DND-41 (cell line): ENCODE measurements at regions not wholly inside any gene's neighbourhood (a gene's known extent, or its start where the extent isn't known, plus 50 kb on each side); places are given as distances from the start of the nearest gene placed in this dataset.

ENCODE experiments used
- ATAC-seq: fragments of 200-7000 bp; cut with Tn5 transposase; 3 replicates; pipeline ENCODE4 v1.9.1; 2021; ENCODE audit warnings: low read depth; ENCODE audit not compliant: insufficient read depth
- DNase-seq: peaks from one replicate; pipeline ENCODE4 v3.0.0-alpha.2; 2020
- H2AFZ ChIP-seq: 2 replicates; pipeline ENCODE4 v1.6.0; 2012; ENCODE audit warnings: low read depth, low read length
- H3K27ac ChIP-seq: 2 replicates; pipeline ENCODE4 v1.5.1; 2012; ENCODE audit warnings: low read length, inconsistent platforms
- H3K27me3 ChIP-seq: fragments of 200-600 bp; sonication (generic); 2 replicates; pipeline ENCODE4 v1.6.0; 2012; ENCODE audit warnings: low read length, mild to moderate bottlenecking, inconsistent platforms; ENCODE audit not compliant: insufficient read depth, poor library complexity
- H3K36me3 ChIP-seq: 2 replicates; pipeline ENCODE4 v1.5.1; 2012; ENCODE audit warnings: low read length, inconsistent platforms; ENCODE audit not compliant: insufficient read depth
- H3K4me1 ChIP-seq: 2 replicates; pipeline ENCODE4 v1.5.1; 2012; ENCODE audit warnings: mild to moderate bottlenecking, low read length; ENCODE audit not compliant: insufficient read depth
- H3K4me2 ChIP-seq: 2 replicates; pipeline ENCODE4 v1.6.0; 2012; ENCODE audit warnings: mild to moderate bottlenecking, moderate library complexity, low read length, inconsistent platforms; ENCODE audit not compliant: insufficient read depth
- H3K4me3 ChIP-seq, 2 experiments: fragments of 200-600 bp in 1 of 2; shearing (Covaris generic) in 1 of 2; 2 replicates each; pipeline ENCODE4 v1.5.1; 2012 to 2016; ENCODE audit warnings: inconsistent platforms in 2 of 2, low read length in 2 of 2, mild to moderate bottlenecking in 2 of 2, low read depth in 1 of 2, moderate library complexity in 1 of 2
- H3K79me2 ChIP-seq: 2 replicates; pipeline ENCODE4 v1.6.0; 2012; ENCODE audit warnings: low read length, inconsistent platforms; ENCODE audit not compliant: insufficient read depth
- H3K9ac ChIP-seq: 2 replicates; pipeline ENCODE4 v1.6.0; 2012; ENCODE audit warnings: low read depth, mild to moderate bottlenecking, inconsistent platforms, low read length, moderate library complexity
- H3K9me3 ChIP-seq: 2 replicates; pipeline ENCODE4 v1.5.1; 2012; ENCODE audit warnings: low read length, moderate library complexity, mild to moderate bottlenecking, inconsistent platforms; ENCODE audit not compliant: insufficient read depth, severe bottlenecking
- H4K20me1 ChIP-seq: 2 replicates; pipeline ENCODE4 v1.6.0; 2012; ENCODE audit warnings: low read length; ENCODE audit not compliant: insufficient read depth
- CTCF ChIP-seq: IDR thresholded peaks from 2 replicates; pipeline ENCODE4 v1.5.1; 2012; ENCODE audit warnings: borderline replicate concordance, low read length, moderate library complexity, mild to moderate bottlenecking; ENCODE audit not compliant: poor library complexity, severe bottlenecking; ENCODE audit errors: extremely low read depth
- EZH2 ChIP-seq: IDR thresholded peaks from 3 replicates; pipeline ENCODE4 v1.6.1; 2012; ENCODE audit warnings: borderline replicate concordance, low read depth, mild to moderate bottlenecking, moderate library complexity, low read length, inconsistent platforms; ENCODE audit not compliant: severe bottlenecking

- H3K79me2 ChIP-seq, result no peaks in the 10 kb centered on the region
- no peak for TF ChIP-seq CTCF
- TF ChIP-seq EZH2, result no peak
- no peaks in the 10 kb centered on the region for H3K9me3 ChIP-seq
- no peaks in the 10 kb centered on the region for H3K36me3 ChIP-seq
- no peak overlapping the region for H3K4me3 ChIP-seq
- DNase-seq (no peak), ATAC-seq (no peak)
- H4K20me1 ChIP-seq, result no peaks in the 10 kb centered on the region
- H2AFZ ChIP-seq, result no peak overlapping the region
- H3K9ac ChIP-seq, result no peak overlapping the region
- H3K27ac ChIP-seq, result no peak overlapping the region
- H3K27me3 ChIP-seq, result no peaks in the 10 kb centered on the region
- H3K4me2 ChIP-seq, result no peak overlapping the region
- H3K4me1 ChIP-seq, result no peaks in the 10 kb centered on the region
Measured at GRCh38 chr6:134454794-134455193, 136.9 kb upstream of the SGK1 start.

GRCh38 chr6:134453792-134454510, 136.0 kb upstream of the SGK1 start:
- no peaks in the 10 kb centered on the region for H3K4me1 ChIP-seq
- H3K4me3 ChIP-seq, result no peak overlapping the region
- no peak overlapping the region for H3K4me2 ChIP-seq
- H3K27me3 ChIP-seq, result no peaks in the 10 kb centered on the region
- ATAC-seq (no peak), DNase-seq (no peak)
- no peaks in the 10 kb centered on the region for H3K79me2 ChIP-seq
- H4K20me1 ChIP-seq, result no peaks in the 10 kb centered on the region
- TF ChIP-seq EZH2 (no peak), CTCF (no peak)
- H3K27ac ChIP-seq, result no peak overlapping the region
- no peaks in the 10 kb centered on the region for H3K9me3 ChIP-seq
- no peak overlapping the region for H3K9ac ChIP-seq
- H2AFZ ChIP-seq, result no peak overlapping the region
- H3K36me3 ChIP-seq, result no peaks in the 10 kb centered on the region

GRCh38 chr6:134452906-134453305, 135.0 kb upstream of the SGK1 start:
- no peak overlapping the region for H2AFZ ChIP-seq
- H3K36me3 ChIP-seq, result no peaks in the 10 kb centered on the region
- no peaks in the 10 kb centered on the region for H3K9me3 ChIP-seq
- H3K79me2 ChIP-seq, result no peaks in the 10 kb centered on the region
- no peak overlapping the region for H3K4me3 ChIP-seq
- ATAC-seq (no peak), DNase-seq (no peak)
- TF ChIP-seq CTCF (no peak), EZH2 (no peak)
- no peak overlapping the region for H3K4me2 ChIP-seq
- H4K20me1 ChIP-seq, result no peaks in the 10 kb centered on the region
- no peak overlapping the region for H3K27ac ChIP-seq
- no peaks in the 10 kb centered on the region for H3K4me1 ChIP-seq
- no peak overlapping the region for H3K9ac ChIP-seq
- H3K27me3 ChIP-seq, result no peaks in the 10 kb centered on the region

GRCh38 chr6:134451529-134451928, 133.6 kb upstream of the SGK1 start:
- ATAC-seq, result no peak
- no peak overlapping the region for H3K4me2 ChIP-seq
- no peaks in the 10 kb centered on the region for H4K20me1 ChIP-seq
- no peaks in the 10 kb centered on the region for H3K36me3 ChIP-seq
- no peak overlapping the region for H2AFZ ChIP-seq
- no peaks in the 10 kb centered on the region for H3K4me1 ChIP-seq
- TF ChIP-seq CTCF (no peak), EZH2 (no peak)
- no peak overlapping the region for H3K27ac ChIP-seq
- no peak overlapping the region for H3K4me3 ChIP-seq
- no peaks in the 10 kb centered on the region for H3K9me3 ChIP-seq
- no peak for DNase-seq
- no peaks in the 10 kb centered on the region for H3K79me2 ChIP-seq
- H3K9ac ChIP-seq, result no peak overlapping the region
- H3K27me3 ChIP-seq, result no peaks in the 10 kb centered on the region
